Gastrocnemius medialis (tissue), 4 donors: ENCODE measurements at regions not wholly inside any gene's neighbourhood (a gene's known extent, or its start where the extent isn't known, plus 50 kb on each side); places are given as distances from the start of the nearest gene placed in this dataset.

Experiments used
- ATAC-seq, 2 donors: fragments of 150-250 bp; one replicate each; pipeline ENCODE4 v1.9.1; 2016
- DNase-seq, 2 donors: peaks; one replicate each; pipeline ENCODE4 v3.0.0-alpha.2; 2019
- H3K27ac ChIP-seq, 4 donors: fragments of 200-600 bp; sonication (generic); 1 replicate in 1 of 4; 2 replicates in 3 of 4; pipeline ENCODE4 v1.5.1; 2016 to 2018; ENCODE audit warnings: mild to moderate bottlenecking in 2 of 4, moderate library complexity in 1 of 4
- H3K27me3 ChIP-seq, 3 donors: fragments of 200-600 bp; sonication (generic) in 2 of 3; 1 replicate in 1 of 3; 2 replicates in 2 of 3; pipeline versions ENCODE4 v1.5.1 to v1.6.0; 2016 to 2019; ENCODE audit warnings: mild to moderate bottlenecking in 1 of 3, moderate library complexity in 1 of 3
- H3K36me3 ChIP-seq, 2 donors: fragments of 200-600 bp; sonication (generic) in 1 of 2; one replicate each; pipeline ENCODE4 v1.5.1; 2017 to 2018
- H3K4me1 ChIP-seq, 2 donors: fragments of 200-600 bp; sonication (generic) in 1 of 2; one replicate each; pipeline ENCODE4 v1.5.1; 2016 to 2017; ENCODE audit warnings: mild to moderate bottlenecking in 2 of 2
- H3K4me3 ChIP-seq, 4 donors: fragments of 200-600 bp; sonication (generic) in 3 of 4; 1 replicate in 1 of 4; 2 replicates in 3 of 4; pipeline ENCODE4 v1.5.1; 2016 to 2019; ENCODE audit warnings: mild to moderate bottlenecking in 2 of 4
- H3K9me3 ChIP-seq, 3 donors: fragments of 200-600 bp; sonication (generic) in 2 of 3; 1 replicate in 1 of 3; 2 replicates in 2 of 3; pipeline ENCODE4 v1.5.1; 2016 to 2019
- CTCF ChIP-seq, 5 experiments: fragments of 450-650 bp in 3 of 5; fragments of 200-600 bp in 2 of 5; sonication (generic) in 2 of 5; IDR thresholded peaks in 4 of 5; conservative IDR thresholded peaks in 1 of 5; 1 replicate in 4 of 5; 2 replicates in 1 of 5; pipeline ENCODE4 v1.5.1; 2016 to 2019; ENCODE audit warnings: antibody characterized with exemption in 5 of 5, mild to moderate bottlenecking in 3 of 5, moderate library complexity in 3 of 5
- POLR2A ChIP-seq, 2 donors: fragments of 450-650 bp; IDR thresholded peaks; one replicate each; pipeline ENCODE4 v1.6.1; 2017; ENCODE audit warnings: antibody characterized with exemption in 2 of 2, mild to moderate bottlenecking in 2 of 2, moderate library complexity in 2 of 2
- in situ Hi-C, 4 donors: fragments of 200-750 bp; cut with MboI; loops; one replicate each; pipeline versions ENCODE4 v1.15.0 to v1.8.0; 2017; ENCODE audit warnings: low sequenced_read_pairs in 4 of 4
- intact Hi-C: fragments of 100-400 bp; cut with DNase I; formaldehyde crosslinking; loops from one replicate; pipeline ENCODE4 v1.15.1; 2023; ENCODE audit warnings: low total_unique reads

GRCh38 chr15:31892513-31892912, 137.8 kb upstream of the CHRNA7 start:
- in situ Hi-C loops, result no loop called here
- intact Hi-C loops, result no loop called here
- Histone ChIP-seq H3K4me3 (no peak overlapping the region), H3K27ac (no peak overlapping the region), H3K27me3 (no peaks in the 10 kb centered on the region), H3K9me3 (no peaks in the 10 kb centered on the region), H3K36me3 (no peaks in the 10 kb centered on the region), H3K4me1 (no peaks in the 10 kb centered on the region)
- TF ChIP-seq POLR2A (IDR thresholded peaks at IDR 0.05) (no peak), CTCF (IDR thresholded peaks at IDR 0.05 in 4 of 5, conservative IDR thresholded peaks at IDR 0.05 in 1 of 5) (no peak)
- no peak for ATAC-seq
- DNase-seq, result no peak

GRCh38 chr15:31893780-31894179, 136.5 kb upstream of the CHRNA7 start:
- intact Hi-C loops, result no loop called here
- no peak overlapping the region for H3K4me3 ChIP-seq
- in situ Hi-C loops, result no loop called here
- TF ChIP-seq CTCF (IDR thresholded peaks at IDR 0.05 in 4 of 5, conservative IDR thresholded peaks at IDR 0.05 in 1 of 5), result no peak
- no peak for TF ChIP-seq POLR2A (IDR thresholded peaks at IDR 0.05)
- no peaks in the 10 kb centered on the region for H3K27me3 ChIP-seq
- ATAC-seq, result no peak
- H3K9me3 ChIP-seq, result no peaks in the 10 kb centered on the region
- no peaks in the 10 kb centered on the region for H3K36me3 ChIP-seq
- no peak for DNase-seq
- H3K27ac ChIP-seq, result no peak overlapping the region
- no peaks in the 10 kb centered on the region for H3K4me1 ChIP-seq

GRCh38 chr15:31897746-31898145, 132.6 kb upstream of the CHRNA7 start:
- Histone ChIP-seq H3K4me1 (no peaks in the 10 kb centered on the region), H3K9me3 (no peaks in the 10 kb centered on the region), H3K27me3 (no peaks in the 10 kb centered on the region), H3K27ac (no peak overlapping the region), H3K4me3 (no peak overlapping the region), H3K36me3 (no peaks in the 10 kb centered on the region)
- DNase-seq (no peak), ATAC-seq (no peak)
- in situ Hi-C loops (no loop called here), intact Hi-C loops (no loop called here)
- no peak for TF ChIP-seq POLR2A (IDR thresholded peaks at IDR 0.05)

GRCh38 chr15:31901501-31901900, 128.8 kb upstream of the CHRNA7 start:
- H3K36me3 ChIP-seq, result no peaks in the 10 kb centered on the region
- no peaks in the 10 kb centered on the region for H3K27me3 ChIP-seq
- ATAC-seq (no peak), DNase-seq (no peak)
- H3K4me3 ChIP-seq, result no peak overlapping the region
- intact Hi-C loops, result loop anchor here (5.0 kb wide), 1 partner anchor 176 kb away; no protein-coding TSS in a partner anchor
- no peak overlapping the region for H3K27ac ChIP-seq
- no peaks in the 10 kb centered on the region for H3K9me3 ChIP-seq
- no peak for TF ChIP-seq POLR2A (IDR thresholded peaks at IDR 0.05)
- no peak for TF ChIP-seq CTCF (IDR thresholded peaks at IDR 0.05 in 4 of 5, conservative IDR thresholded peaks at IDR 0.05 in 1 of 5)
- H3K4me1 ChIP-seq, result no peaks in the 10 kb centered on the region
- in situ Hi-C loops, result no loop called here

DNA sequence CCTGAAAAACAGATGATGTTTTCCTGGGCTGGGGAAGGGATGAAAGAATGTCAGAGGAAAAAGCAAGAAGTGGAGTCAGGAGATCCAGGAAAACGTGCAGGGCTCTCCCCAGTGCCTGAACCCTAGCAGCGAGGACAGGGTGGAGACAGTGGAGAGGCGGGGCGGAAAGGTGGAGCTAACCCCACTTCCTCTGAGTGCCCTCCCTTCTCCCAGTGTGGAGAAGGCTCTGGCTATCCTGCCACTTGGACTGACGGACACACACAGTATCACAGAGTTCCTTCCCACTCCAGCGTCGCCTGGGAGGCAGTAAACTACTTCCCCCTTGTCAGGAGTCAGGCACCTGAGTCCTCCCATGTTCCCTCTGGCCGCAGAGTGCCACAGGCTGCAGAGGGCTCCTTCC, 125.3 kb upstream of the CHRNA7 start:
- no peak for ATAC-seq
- in situ Hi-C loops, result no loop called here

More for the DNA sequence above, 125.3 kb upstream of the CHRNA7 start:
- H3K27me3 ChIP-seq, result no peaks in the 10 kb centered on the region
- H3K9me3 ChIP-seq, result no peaks in the 10 kb centered on the region
- H3K27ac ChIP-seq, result no peak overlapping the region
- no peak overlapping the region for H3K4me3 ChIP-seq
- TF ChIP-seq CTCF (IDR thresholded peaks at IDR 0.05 in 4 of 5, conservative IDR thresholded peaks at IDR 0.05 in 1 of 5) (no peak), POLR2A (IDR thresholded peaks at IDR 0.05) (no peak)
- H3K36me3 ChIP-seq, result no peaks in the 10 kb centered on the region
- intact Hi-C loops, result no loop called here
- DNase-seq, result no peak
- no peaks in the 10 kb centered on the region for H3K4me1 ChIP-seq
